ENCODE measurements at regions not wholly inside any gene's neighbourhood (a gene's known extent, or its start where the extent isn't known, plus 50 kb on each side); places are given as distances from the start of the nearest gene placed in this dataset.
"Not testable (repeated sequence)": the region's sequence is repeated elsewhere in the genome, so short reads cannot be mapped to it uniquely, and the experiment has no call there.

GRCh38 chr14:37693420-37693819, 98.0 kb downstream of the TTC6 start:
- TF ChIP-seq EZH2 (IDR thresholded peaks at IDR 0.05; ENCODE audit: borderline replicate concordance, insufficient read depth, low read length, poor library complexity, severe bottlenecking); CTCF (IDR thresholded peaks at IDR 0.05; ENCODE audit: poor library complexity, severe bottlenecking); POLR2AphosphoS5 (IDR thresholded peaks at IDR 0.05); RAD21 (conservative IDR thresholded peaks at IDR 0.05); EP300 (conservative IDR thresholded peaks at IDR 0.05; ENCODE audit: poor library complexity, severe bottlenecking); TAF1 (IDR thresholded peaks at IDR 0.05; ENCODE audit: low read depth); MXI1 (conservative IDR thresholded peaks at IDR 0.05; ENCODE audit: poor library complexity, severe bottlenecking); SMC3 (conservative IDR thresholded peaks at IDR 0.05; ENCODE audit: poor library complexity): not testable (repeated sequence)
- TF ChIP-seq, protein P1, sequence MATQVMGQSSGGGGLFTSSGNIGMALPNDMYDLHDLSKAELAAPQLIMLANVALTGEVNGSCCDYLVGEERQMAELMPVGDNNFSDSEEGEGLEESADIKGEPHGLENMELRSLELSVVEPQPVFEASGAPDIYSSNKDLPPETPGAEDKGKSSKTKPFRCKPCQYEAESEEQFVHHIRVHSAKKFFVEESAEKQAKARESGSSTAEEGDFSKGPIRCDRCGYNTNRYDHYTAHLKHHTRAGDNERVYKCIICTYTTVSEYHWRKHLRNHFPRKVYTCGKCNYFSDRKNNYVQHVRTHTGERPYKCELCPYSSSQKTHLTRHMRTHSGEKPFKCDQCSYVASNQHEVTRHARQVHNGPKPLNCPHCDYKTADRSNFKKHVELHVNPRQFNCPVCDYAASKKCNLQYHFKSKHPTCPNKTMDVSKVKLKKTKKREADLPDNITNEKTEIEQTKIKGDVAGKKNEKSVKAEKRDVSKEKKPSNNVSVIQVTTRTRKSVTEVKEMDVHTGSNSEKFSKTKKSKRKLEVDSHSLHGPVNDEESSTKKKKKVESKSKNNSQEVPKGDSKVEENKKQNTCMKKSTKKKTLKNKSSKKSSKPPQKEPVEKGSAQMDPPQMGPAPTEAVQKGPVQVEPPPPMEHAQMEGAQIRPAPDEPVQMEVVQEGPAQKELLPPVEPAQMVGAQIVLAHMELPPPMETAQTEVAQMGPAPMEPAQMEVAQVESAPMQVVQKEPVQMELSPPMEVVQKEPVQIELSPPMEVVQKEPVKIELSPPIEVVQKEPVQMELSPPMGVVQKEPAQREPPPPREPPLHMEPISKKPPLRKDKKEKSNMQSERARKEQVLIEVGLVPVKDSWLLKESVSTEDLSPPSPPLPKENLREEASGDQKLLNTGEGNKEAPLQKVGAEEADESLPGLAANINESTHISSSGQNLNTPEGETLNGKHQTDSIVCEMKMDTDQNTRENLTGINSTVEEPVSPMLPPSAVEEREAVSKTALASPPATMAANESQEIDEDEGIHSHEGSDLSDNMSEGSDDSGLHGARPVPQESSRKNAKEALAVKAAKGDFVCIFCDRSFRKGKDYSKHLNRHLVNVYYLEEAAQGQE (IDR thresholded peaks at IDR 0.05; ENCODE audit: borderline replicate concordance) = not testable (repeated sequence)

Data from neural cell (in vitro differentiated cells).